ENCODE measurements at regions not wholly inside any gene's neighbourhood (a gene's known extent, or its start where the extent isn't known, plus 50 kb on each side); places are given as distances from the start of the nearest gene placed in this dataset.

- TF ChIP-seq CTCF (conservative IDR thresholded peaks at IDR 0.05 in 1 of 2, IDR thresholded peaks at IDR 0.05 in 1 of 2; ENCODE audit: extremely low read depth in 1 of 2, insufficient read depth in 1 of 2, low read depth in 1 of 2, low read length in 2 of 2) = no peak
- TF ChIP-seq EZH2 (IDR thresholded peaks at IDR 0.05; ENCODE audit: borderline replicate concordance, low read length) = no peak
Measured at GRCh38 chr7:156238366-156239133, 402.0 kb upstream of the RNF32 start.

Measured in mammary epithelial cell (primary cell).